Mucosa of stomach (tissue), 1 donor: ENCODE measurements at regions not wholly inside any gene's neighbourhood (a gene's known extent, or its start where the extent isn't known, plus 50 kb on each side); places are given as distances from the start of the nearest gene placed in this dataset.

ENCODE experiments used
- H3K27me3 ChIP-seq: one replicate; pipeline ENCODE4 v1.7.0; 2013; ENCODE audit warnings: mild to moderate bottlenecking, low read length; ENCODE audit not compliant: control insufficient read depth, insufficient read depth
- H3K36me3 ChIP-seq: one replicate; pipeline ENCODE4 v1.7.0; 2013; ENCODE audit warnings: low read length; ENCODE audit not compliant: control insufficient read depth, insufficient read depth
- H3K4me1 ChIP-seq: one replicate; pipeline ENCODE4 v1.7.0; 2013; ENCODE audit warnings: mild to moderate bottlenecking, low read length; ENCODE audit not compliant: control insufficient read depth, insufficient read depth
- H3K4me3 ChIP-seq: one replicate; pipeline ENCODE4 v1.7.0; 2013; ENCODE audit warnings: low read length
- H3K9ac ChIP-seq: one replicate; pipeline ENCODE4 v1.7.0; 2013; ENCODE audit warnings: mild to moderate bottlenecking, low read length, moderate library complexity
- H3K9me3 ChIP-seq: one replicate; pipeline ENCODE4 v1.7.0; 2013; ENCODE audit warnings: mild to moderate bottlenecking, low read length, moderate library complexity; ENCODE audit not compliant: control insufficient read depth
- donor health status: Pancreatic carcinoma.

DNA sequence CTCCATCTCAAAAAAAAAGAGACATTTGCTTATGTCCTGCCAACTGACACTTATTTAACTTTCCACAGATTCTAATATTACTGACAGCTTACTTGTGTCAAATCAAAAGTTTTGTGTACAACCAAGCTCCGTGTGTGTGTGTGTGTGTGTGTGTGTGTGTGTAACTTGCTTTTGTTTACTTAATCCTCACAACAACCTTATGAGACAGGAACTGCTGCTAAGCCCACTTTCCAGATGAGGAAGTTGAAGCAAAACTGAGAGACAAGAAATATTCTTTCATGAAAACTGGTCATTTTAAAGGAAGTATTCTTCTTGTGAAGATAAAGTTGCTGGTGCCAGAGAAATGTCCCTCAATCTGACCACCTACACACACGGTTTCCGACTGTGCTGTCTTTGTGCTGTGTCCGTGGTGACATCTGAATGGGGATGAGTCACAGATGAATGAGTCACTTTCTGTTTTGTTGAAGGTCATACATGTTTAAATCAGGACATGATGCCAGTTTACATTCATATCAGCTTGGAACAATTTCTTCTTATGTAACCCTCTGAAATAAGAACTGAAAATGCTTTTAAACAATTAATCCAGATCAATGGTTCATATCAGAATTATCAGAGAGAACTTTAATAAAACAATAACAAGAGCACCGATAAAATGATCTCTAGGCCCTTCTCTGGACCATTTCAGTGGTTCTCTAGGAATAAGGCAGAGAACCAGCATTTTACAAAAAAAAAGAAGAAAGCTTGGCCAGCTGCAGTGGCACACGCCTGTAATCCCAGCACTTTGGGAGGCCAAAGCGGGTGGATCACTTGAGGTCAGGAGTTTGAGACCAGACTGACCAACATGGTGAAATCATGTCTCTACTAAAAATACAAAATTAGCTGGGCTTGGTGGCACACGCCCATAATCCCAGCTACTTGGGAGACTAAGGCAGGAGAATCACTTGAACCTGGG is 95.5 kb downstream of the THNSL2 start:
- Histone ChIP-seq H3K4me3 (no peak overlapping the region), H3K36me3 (no peaks in the 10 kb centered on the region), H3K9me3 (no peaks in the 10 kb centered on the region), H3K9ac (no peak overlapping the region), H3K4me1 (no peaks in the 10 kb centered on the region), H3K27me3 (no peaks in the 10 kb centered on the region)

DNA sequence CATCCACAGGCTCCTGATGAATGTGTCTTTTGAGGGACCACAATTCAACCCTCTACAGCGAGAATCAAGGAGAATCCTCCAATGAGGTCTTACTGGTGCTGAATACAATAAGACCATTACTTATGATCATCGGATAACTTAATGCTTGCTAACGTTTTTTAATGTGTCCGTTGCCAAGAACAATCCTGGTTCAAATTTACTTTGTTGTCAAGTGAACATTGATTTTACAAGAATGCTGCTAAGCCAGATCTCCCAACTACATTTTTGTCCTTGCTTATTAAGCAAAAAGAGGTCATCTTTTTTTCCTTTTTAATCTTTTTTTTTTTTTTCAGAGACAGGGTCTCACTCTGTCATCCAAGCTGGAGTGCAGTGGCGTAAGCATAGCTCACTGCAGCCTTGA is 93.7 kb downstream of the THNSL2 start:
- H3K4me1 ChIP-seq: no peaks in the 10 kb centered on the region
- H3K27me3 ChIP-seq: no peaks in the 10 kb centered on the region
- no peaks in the 10 kb centered on the region for H3K36me3 ChIP-seq
- no peaks in the 10 kb centered on the region for H3K9me3 ChIP-seq
- H3K4me3 ChIP-seq: no peak overlapping the region
- no peak overlapping the region for H3K9ac ChIP-seq

DNA sequence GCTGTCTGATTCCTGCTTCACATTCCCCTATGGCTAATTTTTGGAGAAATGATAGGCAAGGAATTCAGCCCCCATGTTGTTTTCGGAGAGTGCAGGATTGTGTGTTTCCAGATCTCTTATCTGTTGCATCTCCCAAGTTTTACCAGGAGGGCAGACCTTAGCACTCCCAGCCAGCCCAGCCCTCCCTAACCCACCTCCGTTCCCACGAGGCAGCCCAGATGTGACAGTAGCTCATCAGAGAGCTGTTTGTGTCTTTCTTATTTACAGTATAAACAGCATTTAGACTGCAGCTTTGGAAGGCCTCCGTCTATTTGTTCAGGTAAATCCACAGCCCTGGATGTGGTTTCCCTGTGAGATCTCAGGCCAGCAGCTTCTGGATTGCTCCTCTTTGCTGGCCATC is 91.6 kb downstream of the THNSL2 start:
- Histone ChIP-seq H3K4me1 (no peaks in the 10 kb centered on the region), H3K36me3 (no peaks in the 10 kb centered on the region), H3K9ac (no peak overlapping the region), H3K27me3 (no peaks in the 10 kb centered on the region), H3K4me3 (no peak overlapping the region), H3K9me3 (no peaks in the 10 kb centered on the region)

DNA sequence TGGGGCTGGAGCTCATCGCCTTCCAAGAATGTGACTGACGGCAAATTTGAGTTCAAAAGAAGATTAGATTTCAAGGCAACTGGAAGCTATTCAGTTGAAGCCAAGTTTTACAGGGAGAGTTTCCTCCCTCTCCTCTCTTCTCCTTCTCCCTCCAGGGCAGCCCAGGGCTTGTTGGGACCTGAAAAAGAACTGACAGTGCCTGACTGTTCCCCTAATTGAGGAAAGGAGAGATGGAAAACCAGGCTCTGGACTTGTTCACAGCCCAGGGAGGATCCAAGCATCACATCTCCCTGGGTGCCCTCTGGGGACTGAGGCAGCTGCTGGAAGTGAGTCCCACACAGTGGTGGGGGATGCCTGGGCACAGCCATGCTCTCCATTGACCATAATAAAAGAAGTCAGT is 88.1 kb downstream of the THNSL2 start:
- H3K27me3 ChIP-seq: peaks cover 2% of the 10 kb centered on the region
- H3K36me3 ChIP-seq: no peaks in the 10 kb centered on the region
- no peak overlapping the region for H3K9ac ChIP-seq
- no peaks in the 10 kb centered on the region for H3K4me1 ChIP-seq
- H3K4me3 ChIP-seq: no peak overlapping the region
- no peaks in the 10 kb centered on the region for H3K9me3 ChIP-seq

DNA sequence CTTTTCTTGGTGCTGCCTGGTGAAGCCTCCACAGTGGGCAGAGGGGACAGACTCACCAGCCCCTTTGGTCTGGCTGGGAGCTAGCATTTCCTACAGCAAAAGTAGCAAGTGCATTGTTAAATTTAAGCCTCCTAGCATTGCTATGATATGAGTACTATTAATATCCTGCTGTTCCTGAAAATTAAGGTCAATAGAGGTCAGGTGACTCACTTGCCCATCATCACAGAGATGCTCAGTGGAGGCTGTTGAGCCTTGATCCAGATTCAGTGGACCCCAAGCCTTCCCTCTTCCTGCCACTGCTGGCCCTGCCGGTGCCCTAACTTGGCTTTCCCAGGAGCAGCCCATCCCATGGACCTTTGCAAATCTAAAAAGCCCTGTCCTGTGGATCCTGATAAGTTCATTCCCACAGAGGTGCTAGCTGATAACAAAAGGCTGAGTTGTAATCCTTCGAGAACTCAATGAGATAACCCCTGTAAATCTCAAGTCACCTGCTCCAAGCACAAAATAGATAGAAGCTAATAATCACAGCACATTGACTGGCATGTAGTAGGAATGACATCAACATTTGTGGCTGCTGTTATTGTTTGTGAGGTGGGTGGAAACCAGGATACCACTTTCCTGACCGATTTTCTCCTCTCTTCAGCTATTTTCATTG is 84.4 kb downstream of the THNSL2 start:
- no peaks in the 10 kb centered on the region for H3K9me3 ChIP-seq
- peaks cover 3% of the 10 kb centered on the region for H3K27me3 ChIP-seq
- H3K9ac ChIP-seq: no peak overlapping the region
- no peaks in the 10 kb centered on the region for H3K4me1 ChIP-seq
- H3K36me3 ChIP-seq: no peaks in the 10 kb centered on the region
- H3K4me3 ChIP-seq: no peak overlapping the region

DNA sequence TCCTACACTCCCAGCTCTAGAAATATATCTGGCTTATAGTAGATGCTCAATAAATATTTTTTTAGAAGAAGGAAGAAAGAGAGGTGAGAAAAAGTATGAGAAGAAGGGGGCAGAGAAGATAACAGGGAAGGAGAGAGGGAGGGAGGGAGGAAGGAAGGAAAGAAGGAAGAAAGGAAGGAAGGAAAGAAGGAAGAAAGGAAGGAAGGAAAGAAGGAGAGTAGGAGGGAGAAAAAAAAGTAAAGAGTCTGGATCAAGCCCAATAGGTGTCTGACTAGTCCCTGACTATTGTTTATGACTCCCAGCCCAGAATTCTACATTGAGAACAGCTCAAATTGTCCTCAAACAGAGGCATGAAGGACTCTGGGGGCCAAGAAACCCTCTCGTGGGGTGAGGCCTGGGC is 83.9 kb downstream of the THNSL2 start:
- no peak overlapping the region for H3K9ac ChIP-seq
- no peaks in the 10 kb centered on the region for H3K4me1 ChIP-seq
- H3K4me3 ChIP-seq: no peak overlapping the region
- H3K9me3 ChIP-seq: no peaks in the 10 kb centered on the region
- no peaks in the 10 kb centered on the region for H3K36me3 ChIP-seq
- peaks cover 3% of the 10 kb centered on the region for H3K27me3 ChIP-seq

DNA sequence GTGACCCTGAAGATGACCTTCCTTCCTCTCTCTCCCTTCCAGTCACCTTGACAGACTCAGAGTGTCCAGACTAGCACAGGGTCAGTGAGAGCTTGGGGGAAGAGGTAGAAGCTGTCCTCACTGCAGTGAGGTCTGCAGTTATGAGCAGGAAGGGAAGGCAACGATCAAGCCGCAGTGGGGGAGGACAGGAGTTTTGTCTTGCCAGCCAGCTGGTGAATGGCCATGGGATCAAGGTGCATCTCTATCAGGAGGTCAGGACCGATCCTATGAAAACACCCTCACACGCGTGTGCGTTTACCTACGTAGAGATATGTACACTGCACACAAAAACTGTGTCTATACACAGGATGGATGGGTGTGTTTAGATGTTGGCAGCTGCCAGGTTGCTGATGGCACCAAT is 83.2 kb downstream of the THNSL2 start:
- H3K9me3 ChIP-seq: no peaks in the 10 kb centered on the region
- H3K27me3 ChIP-seq: peaks cover 5% of the 10 kb centered on the region
- H3K4me1 ChIP-seq: no peaks in the 10 kb centered on the region
- H3K36me3 ChIP-seq: no peaks in the 10 kb centered on the region
- no peak overlapping the region for H3K9ac ChIP-seq
- no peak overlapping the region for H3K4me3 ChIP-seq

DNA sequence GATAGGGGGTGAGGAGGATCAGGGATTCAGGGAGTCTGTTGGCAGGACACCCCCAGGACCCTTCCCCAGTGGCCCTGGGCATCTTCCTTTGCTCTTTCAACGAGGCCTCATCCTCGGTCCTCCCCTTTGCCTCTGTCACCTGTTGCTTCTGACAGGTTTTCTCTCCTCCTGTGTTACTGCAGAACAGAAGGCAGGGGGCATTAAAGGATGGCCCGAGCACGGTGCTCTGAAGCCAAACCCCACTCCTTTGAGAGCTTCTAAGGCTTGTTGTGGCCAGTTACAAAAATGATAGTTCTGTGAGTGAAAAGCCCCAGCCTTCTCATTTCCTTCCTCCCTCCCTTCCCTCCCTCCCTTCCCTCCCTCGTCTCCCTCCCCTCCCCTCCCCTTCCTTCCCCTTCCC is 82.5 kb downstream of the THNSL2 start:
- H3K36me3 ChIP-seq: no peaks in the 10 kb centered on the region
- no peak overlapping the region for H3K9ac ChIP-seq
- H3K27me3 ChIP-seq: peaks cover 8% of the 10 kb centered on the region
- no peak overlapping the region for H3K4me3 ChIP-seq
- no peaks in the 10 kb centered on the region for H3K9me3 ChIP-seq
- no peaks in the 10 kb centered on the region for H3K4me1 ChIP-seq

DNA sequence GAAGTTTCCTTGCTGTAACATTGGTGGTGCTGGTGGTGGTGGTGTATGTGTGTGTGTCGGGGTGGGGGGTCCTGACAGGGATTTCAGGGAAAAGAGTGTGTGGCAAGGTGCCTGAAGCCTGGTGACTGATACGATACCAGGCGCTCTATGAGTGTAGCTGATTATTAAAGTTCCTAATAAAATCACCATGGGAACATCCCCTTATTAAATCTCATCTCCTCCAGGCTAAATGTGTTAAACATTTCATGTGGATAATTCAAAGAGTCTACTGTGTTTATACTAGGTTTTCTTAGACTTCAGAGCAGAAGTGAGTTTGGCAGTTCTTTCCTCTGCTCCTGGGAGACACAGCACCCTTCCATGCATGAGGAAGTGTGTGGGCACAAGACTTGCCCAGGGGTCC is 82.0 kb downstream of the THNSL2 start:
- Histone ChIP-seq H3K27me3 (peaks cover 8% of the 10 kb centered on the region), H3K9ac (no peak overlapping the region), H3K9me3 (no peaks in the 10 kb centered on the region), H3K36me3 (no peaks in the 10 kb centered on the region), H3K4me1 (no peaks in the 10 kb centered on the region), H3K4me3 (no peak overlapping the region)

DNA sequence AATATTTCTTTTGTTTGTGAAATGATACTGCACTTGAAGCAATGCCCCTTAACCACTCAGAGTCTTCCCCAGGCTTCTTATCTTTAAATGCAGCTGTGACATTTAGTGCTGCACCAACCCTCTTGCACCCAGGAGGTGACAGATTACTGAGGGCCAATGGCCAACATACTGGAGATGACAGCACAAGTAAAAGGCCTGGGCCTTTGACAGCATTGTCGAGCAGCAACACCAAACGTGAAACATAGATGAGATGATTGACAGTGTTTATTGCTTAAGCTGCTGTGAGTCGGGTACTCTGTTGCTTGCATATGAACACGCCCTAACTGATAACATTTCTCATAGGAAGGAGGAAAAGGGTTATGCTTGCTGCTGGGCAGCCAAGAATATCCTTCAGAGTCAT is 80.3 kb downstream of the THNSL2 start:
- H3K27me3 ChIP-seq: peaks cover 8% of the 10 kb centered on the region
- H3K9ac ChIP-seq: no peak overlapping the region
- no peaks in the 10 kb centered on the region for H3K4me1 ChIP-seq
- H3K4me3 ChIP-seq: no peak overlapping the region
- H3K36me3 ChIP-seq: no peaks in the 10 kb centered on the region
- H3K9me3 ChIP-seq: no peaks in the 10 kb centered on the region

DNA sequence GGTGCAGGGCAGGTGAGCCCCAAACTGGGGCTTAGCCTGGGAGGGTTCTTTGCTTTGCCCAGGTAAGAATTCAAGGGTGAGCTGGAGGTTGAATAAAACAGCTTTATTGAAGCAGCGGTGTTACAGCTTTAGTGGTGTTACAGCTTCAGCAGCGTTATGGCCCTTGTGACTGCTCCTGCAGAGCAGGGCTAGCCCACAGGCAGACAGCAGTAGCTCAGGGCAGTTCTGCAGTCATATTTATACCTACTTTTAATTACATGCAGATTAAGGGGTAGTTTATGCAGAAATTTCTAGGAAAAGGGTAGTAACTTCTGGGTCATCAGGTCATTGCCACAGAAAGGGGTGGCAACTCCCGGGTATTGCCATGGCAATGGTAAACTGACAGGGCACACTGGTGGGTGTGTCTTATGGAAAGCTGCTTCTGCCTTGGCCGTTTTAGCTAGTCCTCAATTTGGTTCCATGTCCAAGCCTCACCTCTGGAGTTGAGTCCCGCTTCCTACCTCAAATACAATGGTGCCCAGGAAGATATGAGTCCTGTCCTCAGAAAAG is 78.2 kb downstream of the THNSL2 start:
- H3K9ac ChIP-seq: no peak overlapping the region
- no peaks in the 10 kb centered on the region for H3K4me1 ChIP-seq
- peaks cover 8% of the 10 kb centered on the region for H3K27me3 ChIP-seq
- H3K36me3 ChIP-seq: no peaks in the 10 kb centered on the region
- H3K4me3 ChIP-seq: no peak overlapping the region
- H3K9me3 ChIP-seq: no peaks in the 10 kb centered on the region

DNA sequence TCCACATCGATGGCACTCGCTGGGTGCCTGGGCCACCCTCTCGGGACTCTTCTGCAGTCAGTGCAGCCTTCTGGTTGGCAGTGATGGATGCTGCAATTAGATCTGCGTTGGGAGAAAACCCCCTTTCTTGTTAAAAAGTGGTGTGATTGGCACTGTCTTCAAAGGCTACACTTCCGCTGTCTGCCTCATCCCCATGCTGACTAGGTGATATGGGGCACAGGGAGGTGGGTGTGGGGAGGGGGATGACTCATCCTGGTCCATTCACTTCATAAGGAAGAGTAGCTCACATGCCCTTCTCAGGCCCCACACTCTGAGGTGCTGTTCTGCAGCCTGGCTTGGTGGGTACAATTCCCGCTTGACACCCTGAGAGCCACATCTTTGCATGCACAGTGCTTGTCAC is 77.4 kb downstream of the THNSL2 start:
- Histone ChIP-seq H3K27me3 (peaks cover 5% of the 10 kb centered on the region), H3K4me3 (no peak overlapping the region), H3K9ac (no peak overlapping the region), H3K9me3 (no peaks in the 10 kb centered on the region), H3K36me3 (no peaks in the 10 kb centered on the region), H3K4me1 (no peaks in the 10 kb centered on the region)
